Osteoblast (primary cell): ENCODE measurements at regions not wholly inside any gene's neighbourhood (a gene's known extent, or its start where the extent isn't known, plus 50 kb on each side); places are given as distances from the start of the nearest gene placed in this dataset. TPM values are rescaled to one million over a fixed set of nuclear protein-coding genes. Genes with fewer than 3 reads are reported as not detected.

Experiments
- small RNA-seq: library from RNA; depleted of rRNA; stranded (forward); fragments of <200 nt; gene quantifications from one replicate; pipeline ENCODE3, GENCODE V24; 2012

Small RNA genes in the stretch of these regions (small RNA-seq; reads per million reads assigned to genes)
- gene AC113618.1: not detected
